ENCODE measurements at regions not wholly inside any gene's neighbourhood (a gene's known extent, or its start where the extent isn't known, plus 50 kb on each side); places are given as distances from the start of the nearest gene placed in this dataset.

GRCh38 chr2:2810504-2810903, 479.4 kb upstream of the MYT1L start:
- H3K4me3 Mint-ChIP-seq = no peak overlapping the region
- H3K9me3 Mint-ChIP-seq (ENCODE audit: insufficient read depth) = peaks cover 10% of the 10 kb centered on the region
- WGBS (ENCODE audit: insufficient coverage) = 76% methylated on average over 4 of the region's 6 CpGs
- no peak overlapping the region for H2AFZ ChIP-seq (ENCODE audit: insufficient read depth, low read depth, low read length, poor library complexity, severe bottlenecking)
- no peaks in the 10 kb centered on the region for H3K4me1 Mint-ChIP-seq
- H3K9me3 ChIP-seq (ENCODE audit: control extremely low read depth in 1 of 3, control insufficient read depth in 2 of 3, insufficient read depth in 1 of 3, low read length in 2 of 3) = peaks cover 2 to 21% (median 9%) of the 10 kb centered on the region in 3 donors
- CTCF ChIA-PET = no interaction called here
- H3K4me2 ChIP-seq (replicated peaks; ENCODE audit: low read depth, low read length, poor library complexity, severe bottlenecking) = no peak overlapping the region
- TF ChIP-seq, protein P1, sequence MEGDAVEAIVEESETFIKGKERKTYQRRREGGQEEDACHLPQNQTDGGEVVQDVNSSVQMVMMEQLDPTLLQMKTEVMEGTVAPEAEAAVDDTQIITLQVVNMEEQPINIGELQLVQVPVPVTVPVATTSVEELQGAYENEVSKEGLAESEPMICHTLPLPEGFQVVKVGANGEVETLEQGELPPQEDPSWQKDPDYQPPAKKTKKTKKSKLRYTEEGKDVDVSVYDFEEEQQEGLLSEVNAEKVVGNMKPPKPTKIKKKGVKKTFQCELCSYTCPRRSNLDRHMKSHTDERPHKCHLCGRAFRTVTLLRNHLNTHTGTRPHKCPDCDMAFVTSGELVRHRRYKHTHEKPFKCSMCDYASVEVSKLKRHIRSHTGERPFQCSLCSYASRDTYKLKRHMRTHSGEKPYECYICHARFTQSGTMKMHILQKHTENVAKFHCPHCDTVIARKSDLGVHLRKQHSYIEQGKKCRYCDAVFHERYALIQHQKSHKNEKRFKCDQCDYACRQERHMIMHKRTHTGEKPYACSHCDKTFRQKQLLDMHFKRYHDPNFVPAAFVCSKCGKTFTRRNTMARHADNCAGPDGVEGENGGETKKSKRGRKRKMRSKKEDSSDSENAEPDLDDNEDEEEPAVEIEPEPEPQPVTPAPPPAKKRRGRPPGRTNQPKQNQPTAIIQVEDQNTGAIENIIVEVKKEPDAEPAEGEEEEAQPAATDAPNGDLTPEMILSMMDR (IDR thresholded peaks at IDR 0.05) = no peak
- TF ChIP-seq EZH2 (IDR thresholded peaks at IDR 0.05; ENCODE audit: borderline replicate concordance, insufficient read depth, low read depth, low read length, poor library complexity, severe bottlenecking) = no peak
- H3K36me3 ChIP-seq (replicated peaks in 1 of 2; ENCODE audit: control extremely low read depth in 1 of 2, control insufficient read depth in 1 of 2, extremely low read depth in 1 of 2, insufficient read depth in 2 of 2, low read length in 1 of 2) = no peaks in the 10 kb centered on the region
- H3K27me3 Mint-ChIP-seq = no peaks in the 10 kb centered on the region
- intact Hi-C loops (cut with micrococcal nuclease) = no loop called here
- no peaks in the 10 kb centered on the region for H3K79me2 ChIP-seq (ENCODE audit: control insufficient read depth, insufficient read depth, low read length)
- H3K4me1 ChIP-seq (ENCODE audit: control insufficient read depth in 2 of 2, insufficient read depth in 2 of 2, low read length in 2 of 2) = no peaks in the 10 kb centered on the region
- DNase-seq (no peak), ATAC-seq (ENCODE audit: low read depth) (no peak)
- no peak overlapping the region for H3K9ac ChIP-seq (ENCODE audit: low read length)
- no peaks in the 10 kb centered on the region for H4K20me1 ChIP-seq (ENCODE audit: control insufficient read depth, insufficient read depth, low read length, poor library complexity, severe bottlenecking)
- H3K4me3 ChIP-seq (ENCODE audit: control extremely low read depth in 1 of 5, extremely low read depth in 1 of 5, insufficient read depth in 1 of 5, low read depth in 2 of 5, low read length in 4 of 5) = no peak overlapping the region
- H3K27ac ChIP-seq (ENCODE audit: low read length in 2 of 2) = no peak overlapping the region
- peaks cover 0 to 8% (median 0%) of the 10 kb centered on the region in 4 experiments for H3K27me3 ChIP-seq (replicated peaks in 1 of 4; ENCODE audit: control extremely low read depth in 1 of 4, control insufficient read depth in 3 of 4, insufficient read depth in 4 of 4, low read length in 3 of 4)
- no peak overlapping the region for H3K27ac Mint-ChIP-seq
- POLR2A ChIA-PET = no interaction called here

DNA sequence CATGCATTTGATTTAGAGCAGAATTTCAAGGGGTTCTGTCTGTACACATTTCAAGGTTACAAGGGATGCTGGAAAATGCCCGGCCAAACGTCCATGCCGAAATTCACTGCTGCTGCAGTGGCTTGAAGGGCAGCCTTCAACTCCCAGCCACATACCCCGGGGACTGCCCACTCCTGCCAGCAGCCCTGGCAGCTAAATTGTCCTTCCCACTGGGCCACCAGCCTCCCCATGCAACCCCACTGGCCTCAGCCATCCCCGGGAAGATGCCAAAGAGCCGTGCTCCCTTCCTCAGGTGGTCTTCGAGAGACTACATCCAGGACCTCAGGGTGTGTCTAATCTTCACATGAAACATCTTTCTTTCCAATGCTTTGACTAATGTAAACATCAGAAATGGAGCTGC, 478.7 kb upstream of the MYT1L start:
- Mint-ChIP-seq H3K9me3 (ENCODE audit: insufficient read depth) (peaks cover 7% of the 10 kb centered on the region), H3K4me3 (no peak overlapping the region), H3K4me1 (no peaks in the 10 kb centered on the region), H3K27ac (no peak overlapping the region), H3K27me3 (no peaks in the 10 kb centered on the region)
- Histone ChIP-seq H3K27ac (ENCODE audit: low read length in 2 of 2) (no peak overlapping the region), H3K4me3 (ENCODE audit: control extremely low read depth in 1 of 5, extremely low read depth in 1 of 5, insufficient read depth in 1 of 5, low read depth in 2 of 5, low read length in 4 of 5) (no peak overlapping the region), H3K36me3 (replicated peaks in 1 of 2; ENCODE audit: control extremely low read depth in 1 of 2, control insufficient read depth in 1 of 2, extremely low read depth in 1 of 2, insufficient read depth in 2 of 2, low read length in 1 of 2) (no peaks in the 10 kb centered on the region), H3K9me3 (ENCODE audit: control extremely low read depth in 1 of 3, control insufficient read depth in 2 of 3, insufficient read depth in 1 of 3, low read length in 2 of 3) (peaks cover 2 to 21% (median 9%) of the 10 kb centered on the region in 3 donors), H4K20me1 (ENCODE audit: control insufficient read depth, insufficient read depth, low read length, poor library complexity, severe bottlenecking) (no peaks in the 10 kb centered on the region), H3K79me2 (ENCODE audit: control insufficient read depth, insufficient read depth, low read length) (no peaks in the 10 kb centered on the region), H3K4me1 (ENCODE audit: control insufficient read depth in 2 of 2, insufficient read depth in 2 of 2, low read length in 2 of 2) (no peaks in the 10 kb centered on the region), H2AFZ (ENCODE audit: insufficient read depth, low read depth, low read length, poor library complexity, severe bottlenecking) (no peak overlapping the region), H3K27me3 (replicated peaks in 1 of 4; ENCODE audit: control extremely low read depth in 1 of 4, control insufficient read depth in 3 of 4, insufficient read depth in 4 of 4, low read length in 3 of 4) (peaks cover 0 to 8% (median 0%) of the 10 kb centered on the region in 4 experiments), H3K9ac (ENCODE audit: low read length) (no peak overlapping the region), H3K4me2 (replicated peaks; ENCODE audit: low read depth, low read length, poor library complexity, severe bottlenecking) (no peak overlapping the region)
- DNase-seq (no peak), ATAC-seq (ENCODE audit: low read depth) (no peak)
- CTCF ChIA-PET = no interaction called here
- POLR2A ChIA-PET = no interaction called here
- 91% methylated on average over 7 of the region's 7 CpGs for WGBS (ENCODE audit: insufficient coverage)
- TF ChIP-seq, protein P1 (IDR thresholded peaks at IDR 0.05) = no peak
- TF ChIP-seq EZH2 (IDR thresholded peaks at IDR 0.05; ENCODE audit: borderline replicate concordance, insufficient read depth, low read depth, low read length, poor library complexity, severe bottlenecking) = no peak
- intact Hi-C loops (cut with micrococcal nuclease) = no loop called here
